ENCODE measurements at regions not wholly inside any gene's neighbourhood (a gene's known extent, or its start where the extent isn't known, plus 50 kb on each side); places are given as distances from the start of the nearest gene placed in this dataset.
"Not testable (repeated sequence)": the region's sequence is repeated elsewhere in the genome, so short reads cannot be mapped to it uniquely, and the experiment has no call there.

DNA sequence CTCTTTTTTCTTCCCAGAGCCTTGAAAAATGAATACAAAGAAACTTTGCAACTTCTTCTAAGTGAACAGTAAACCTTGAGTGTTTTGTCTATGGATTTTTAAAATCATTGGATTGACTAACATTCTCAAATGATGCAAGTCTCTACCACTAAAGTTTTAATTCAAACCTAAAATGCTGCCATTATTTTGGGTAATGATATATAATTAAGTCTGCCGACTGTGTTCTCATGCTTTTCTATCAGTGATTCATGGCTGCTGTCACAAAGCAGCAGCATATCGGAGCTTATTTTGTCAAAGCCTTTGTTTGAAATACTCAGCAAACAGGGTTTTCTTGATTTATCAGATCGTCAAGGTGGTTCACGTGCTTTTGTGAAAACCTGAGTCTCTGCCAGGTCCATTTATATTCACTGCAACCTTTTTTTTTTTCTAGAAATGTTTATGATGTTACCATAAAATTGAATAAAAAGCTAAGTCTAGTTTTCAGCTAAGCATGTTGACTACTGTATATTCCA is 96.3 kb downstream of the GJA1 start:
- Mint-ChIP-seq H3K27me3 (no peaks in the 10 kb centered on the region), H3K27ac (no peak overlapping the region), H3K4me3 (no peak overlapping the region), H3K9me3 (no peaks in the 10 kb centered on the region), H3K4me1 (ENCODE audit: low read depth) (no peaks in the 10 kb centered on the region), H3K36me3 (ENCODE audit: low read depth) (no peaks in the 10 kb centered on the region)

DNA sequence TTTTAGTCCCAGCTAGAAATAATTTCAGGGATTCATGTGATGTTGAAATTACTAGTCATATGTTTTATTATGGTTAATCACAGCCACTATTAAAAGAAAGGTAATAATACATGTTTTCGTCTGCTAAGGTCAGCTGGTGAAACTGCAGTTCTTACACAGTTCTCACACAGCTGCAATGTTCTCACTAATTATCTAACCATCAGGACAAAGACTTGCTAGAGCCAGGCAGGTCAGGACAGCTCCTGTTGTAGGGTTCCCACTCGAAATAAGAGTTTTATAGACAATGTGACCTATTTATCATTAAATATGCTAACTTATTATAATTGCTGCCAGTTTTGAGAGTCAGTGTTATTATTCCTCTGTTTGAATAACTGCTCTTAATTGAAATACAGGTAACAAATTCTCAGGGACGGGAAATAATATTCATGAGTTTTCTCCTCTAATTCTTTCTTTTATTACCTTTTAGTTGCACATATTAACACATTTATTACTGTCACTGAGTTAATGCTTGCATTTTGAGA is 97.9 kb downstream of the GJA1 start:
- H3K27me3 Mint-ChIP-seq = no peaks in the 10 kb centered on the region
- no peaks in the 10 kb centered on the region for H3K36me3 Mint-ChIP-seq (ENCODE audit: low read depth)

DNA sequence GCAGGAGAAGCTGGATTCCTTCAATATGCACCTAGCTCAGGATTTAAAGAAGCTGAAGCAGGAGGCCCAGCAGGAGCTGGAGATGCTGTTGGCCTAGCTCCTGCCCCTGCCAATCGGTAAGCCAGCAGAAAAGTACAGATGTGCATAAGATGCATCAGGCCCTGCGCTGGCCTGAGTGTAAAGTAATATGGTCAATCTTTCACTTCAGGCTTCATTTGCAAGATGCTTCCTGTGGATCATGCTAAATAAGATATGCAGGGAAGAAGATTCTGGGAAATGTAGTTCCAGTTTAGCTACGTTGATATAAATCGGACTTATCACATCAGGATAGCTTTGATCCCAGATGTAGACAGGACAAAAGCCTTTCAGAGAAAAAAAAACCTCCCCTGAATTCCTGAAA is 100.3 kb downstream of the GJA1 start:
- H3K4me3 Mint-ChIP-seq = no peak overlapping the region
- H3K9me3 Mint-ChIP-seq = no peaks in the 10 kb centered on the region
- no peak overlapping the region for H3K27ac Mint-ChIP-seq
- H3K27me3 Mint-ChIP-seq = no peaks in the 10 kb centered on the region
- H3K4me1 Mint-ChIP-seq (ENCODE audit: low read depth) = no peaks in the 10 kb centered on the region
- H3K36me3 Mint-ChIP-seq (ENCODE audit: low read depth) = no peaks in the 10 kb centered on the region

More for the DNA sequence above, 97.9 kb downstream of the GJA1 start:
- no peak overlapping the region for H3K4me3 Mint-ChIP-seq
- no peaks in the 10 kb centered on the region for H3K4me1 Mint-ChIP-seq (ENCODE audit: low read depth)
- H3K9me3 Mint-ChIP-seq = no peaks in the 10 kb centered on the region
- no peak overlapping the region for H3K27ac Mint-ChIP-seq

DNA sequence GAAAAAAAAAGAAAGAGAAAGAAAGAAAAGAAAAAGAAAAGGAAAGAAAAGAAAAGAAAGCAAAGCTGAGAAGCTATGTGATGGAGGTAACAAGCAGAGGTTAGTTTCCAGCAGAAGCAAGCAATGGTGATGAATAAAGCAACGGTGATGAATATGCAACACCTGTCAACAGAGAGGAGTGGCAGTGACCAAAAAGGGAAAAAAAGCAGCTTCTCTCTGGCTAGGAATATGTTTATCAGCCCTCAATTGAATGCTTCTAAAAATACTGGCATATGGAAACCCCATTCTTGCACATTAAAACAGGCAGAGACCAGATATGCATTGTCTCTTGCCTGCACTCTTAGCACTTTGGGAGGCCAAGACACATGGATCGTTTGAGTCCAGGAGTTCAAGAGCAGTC is 100.9 kb downstream of the GJA1 start:
- H3K27ac Mint-ChIP-seq = no peak overlapping the region
- H3K27me3 Mint-ChIP-seq = no peaks in the 10 kb centered on the region
- H3K4me1 Mint-ChIP-seq (ENCODE audit: low read depth) = no peaks in the 10 kb centered on the region

DNA sequence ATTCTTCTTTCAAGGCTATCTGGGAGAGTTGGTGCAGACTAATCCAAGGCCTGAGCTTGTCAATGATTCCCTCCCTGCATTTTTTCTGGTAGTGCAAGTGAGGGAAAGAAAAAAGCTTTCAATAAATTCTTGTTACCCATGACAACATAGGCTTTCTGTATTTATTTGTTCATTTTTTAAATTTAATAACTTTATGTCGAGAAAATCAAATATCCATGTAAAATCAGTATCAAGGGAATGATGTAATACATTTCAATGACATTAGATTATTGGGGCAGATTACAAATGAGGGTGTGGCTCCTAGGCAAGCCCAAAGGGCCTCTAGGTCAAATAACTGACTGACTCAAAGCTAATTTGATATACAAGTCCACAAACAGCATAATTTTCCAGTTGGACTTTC is 104.0 kb downstream of the GJA1 start:
- Mint-ChIP-seq H3K27ac (no peak overlapping the region), H3K27me3 (no peaks in the 10 kb centered on the region), H3K9me3 (no peaks in the 10 kb centered on the region), H3K36me3 (ENCODE audit: low read depth) (no peaks in the 10 kb centered on the region), H3K4me3 (no peak overlapping the region), H3K4me1 (ENCODE audit: low read depth) (no peaks in the 10 kb centered on the region)

More for the DNA sequence above, 100.9 kb downstream of the GJA1 start:
- Mint-ChIP-seq H3K36me3 (ENCODE audit: low read depth) (no peaks in the 10 kb centered on the region), H3K4me3 (no peak overlapping the region), H3K9me3 (no peaks in the 10 kb centered on the region)

DNA sequence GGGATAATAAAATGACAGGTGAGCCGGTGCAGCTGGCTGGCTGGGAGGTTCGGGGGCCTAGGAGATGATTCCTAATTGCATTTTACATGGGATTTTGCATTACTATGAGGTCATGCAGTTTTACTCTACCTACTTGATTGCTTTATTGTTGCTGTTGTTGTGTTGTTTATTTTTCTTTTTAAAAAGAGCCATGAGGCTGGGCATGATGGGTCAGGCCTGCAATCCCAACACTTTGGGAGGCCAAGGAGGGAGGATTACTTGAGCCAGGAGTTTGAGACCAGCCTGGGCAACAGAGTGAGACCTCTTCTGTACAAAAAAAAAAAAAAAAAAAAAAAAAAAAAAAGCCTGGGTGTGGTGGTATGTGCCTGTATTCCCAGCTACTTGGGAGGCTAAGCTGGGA is 104.8 kb downstream of the GJA1 start:
- no peaks in the 10 kb centered on the region for H3K4me1 Mint-ChIP-seq (ENCODE audit: low read depth)
- no peaks in the 10 kb centered on the region for H3K27me3 Mint-ChIP-seq
- no peaks in the 10 kb centered on the region for H3K9me3 Mint-ChIP-seq
- H3K4me3 Mint-ChIP-seq = no peak overlapping the region
- H3K27ac Mint-ChIP-seq = no peak overlapping the region
- H3K36me3 Mint-ChIP-seq (ENCODE audit: low read depth) = no peaks in the 10 kb centered on the region

DNA sequence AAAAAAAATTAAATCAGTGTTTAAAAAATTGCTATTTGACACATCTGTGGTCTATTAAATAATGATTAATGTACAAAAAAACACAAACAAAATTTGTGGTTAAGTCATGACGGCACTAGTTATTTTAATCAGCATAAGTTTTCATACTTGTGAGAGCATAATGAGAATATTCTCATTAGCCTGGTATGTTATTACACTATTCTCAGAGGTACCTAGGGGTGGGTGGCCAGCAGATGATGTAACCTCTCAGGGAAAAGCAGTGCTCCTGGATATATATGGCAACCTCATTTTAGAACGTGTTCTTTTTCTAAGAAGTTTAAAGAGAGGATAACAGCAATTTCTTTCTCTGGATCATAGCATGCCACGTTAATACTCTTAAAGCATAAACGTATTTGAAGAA is 109.2 kb downstream of the GJA1 start:
- no peaks in the 10 kb centered on the region for H3K27me3 Mint-ChIP-seq
- no peak overlapping the region for H3K27ac Mint-ChIP-seq
- H3K4me1 Mint-ChIP-seq (ENCODE audit: low read depth) = no peaks in the 10 kb centered on the region
- no peaks in the 10 kb centered on the region for H3K9me3 Mint-ChIP-seq
- no peaks in the 10 kb centered on the region for H3K36me3 Mint-ChIP-seq (ENCODE audit: low read depth)
- no peak overlapping the region for H3K4me3 Mint-ChIP-seq

DNA sequence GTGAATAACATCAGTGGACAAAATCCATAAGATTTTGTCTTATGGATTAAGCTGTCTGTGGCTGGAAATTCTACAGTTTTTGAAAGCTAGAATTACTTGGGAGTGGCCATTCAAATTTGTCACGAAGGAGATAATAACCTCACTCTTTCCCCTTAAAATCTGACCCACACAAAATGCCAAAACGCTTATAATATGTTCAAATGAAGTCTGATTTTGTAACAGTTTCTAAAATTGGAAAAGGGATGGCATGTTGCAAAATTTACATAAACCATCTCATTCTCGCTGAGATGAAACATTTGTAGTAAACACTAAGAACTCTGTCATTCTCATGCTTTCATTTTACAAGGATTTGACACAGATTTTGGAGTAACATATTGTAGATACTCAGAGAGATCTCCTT is 112.7 kb downstream of the GJA1 start:
- Mint-ChIP-seq H3K4me1 (ENCODE audit: low read depth) (no peaks in the 10 kb centered on the region), H3K9me3 (peaks cover 4% of the 10 kb centered on the region), H3K27me3 (no peaks in the 10 kb centered on the region), H3K36me3 (ENCODE audit: low read depth) (no peaks in the 10 kb centered on the region), H3K27ac (no peak overlapping the region), H3K4me3 (no peak overlapping the region)

DNA sequence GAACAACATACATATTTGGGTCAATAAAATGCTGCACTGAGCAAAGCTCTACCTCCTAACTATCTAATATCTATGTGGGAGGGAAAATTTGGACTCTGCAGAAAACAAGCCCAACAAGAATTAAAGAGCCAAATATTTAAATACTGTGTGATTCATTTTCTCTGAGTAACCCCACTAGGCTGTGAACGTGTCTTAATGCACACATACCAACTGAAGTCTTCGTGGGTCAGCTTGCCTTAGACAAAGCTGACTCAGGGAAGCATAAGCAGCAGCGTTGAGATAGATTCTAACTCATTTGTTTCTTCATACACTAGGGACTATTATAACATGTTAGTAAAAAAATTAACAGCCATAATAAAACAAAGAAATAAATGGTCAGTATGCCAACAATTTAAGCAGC is 114.3 kb downstream of the GJA1 start:
- no peaks in the 10 kb centered on the region for H3K27me3 Mint-ChIP-seq
- H3K27ac Mint-ChIP-seq = no peak overlapping the region
- H3K4me3 Mint-ChIP-seq = no peak overlapping the region
- no peaks in the 10 kb centered on the region for H3K4me1 Mint-ChIP-seq (ENCODE audit: low read depth)
- no peaks in the 10 kb centered on the region for H3K36me3 Mint-ChIP-seq (ENCODE audit: low read depth)
- peaks cover 4% of the 10 kb centered on the region for H3K9me3 Mint-ChIP-seq

DNA sequence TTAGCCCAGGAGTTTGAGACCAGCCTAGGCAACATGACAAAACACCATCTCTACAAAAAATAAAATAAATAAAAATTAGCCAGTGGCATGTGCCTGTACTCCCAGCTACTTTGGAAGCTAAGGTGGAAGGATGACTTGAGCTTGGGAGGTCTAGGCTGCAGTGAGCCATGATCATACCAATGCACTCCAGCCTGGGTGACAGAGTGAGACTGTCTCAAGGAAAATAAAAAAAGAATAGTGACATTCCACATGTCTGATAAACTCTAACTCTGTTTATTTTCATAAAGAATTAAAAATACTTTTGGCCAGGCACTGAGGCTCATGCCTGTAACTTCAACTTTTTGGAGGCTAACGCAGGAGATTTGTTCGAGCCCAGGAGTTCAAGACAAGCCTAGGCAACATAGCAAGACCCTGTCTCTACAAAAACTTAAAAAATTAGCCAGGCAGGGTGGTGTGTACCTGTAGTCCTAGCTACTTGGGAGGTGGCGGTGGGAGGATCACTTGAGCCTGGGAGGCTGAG is 115.1 kb downstream of the GJA1 start:
- H3K27ac Mint-ChIP-seq = no peak overlapping the region
- peaks cover 4% of the 10 kb centered on the region for H3K9me3 Mint-ChIP-seq
- H3K36me3 Mint-ChIP-seq (ENCODE audit: low read depth) = no peaks in the 10 kb centered on the region
- H3K4me1 Mint-ChIP-seq (ENCODE audit: low read depth) = no peaks in the 10 kb centered on the region
- no peaks in the 10 kb centered on the region for H3K27me3 Mint-ChIP-seq
- H3K4me3 Mint-ChIP-seq = no peak overlapping the region

DNA sequence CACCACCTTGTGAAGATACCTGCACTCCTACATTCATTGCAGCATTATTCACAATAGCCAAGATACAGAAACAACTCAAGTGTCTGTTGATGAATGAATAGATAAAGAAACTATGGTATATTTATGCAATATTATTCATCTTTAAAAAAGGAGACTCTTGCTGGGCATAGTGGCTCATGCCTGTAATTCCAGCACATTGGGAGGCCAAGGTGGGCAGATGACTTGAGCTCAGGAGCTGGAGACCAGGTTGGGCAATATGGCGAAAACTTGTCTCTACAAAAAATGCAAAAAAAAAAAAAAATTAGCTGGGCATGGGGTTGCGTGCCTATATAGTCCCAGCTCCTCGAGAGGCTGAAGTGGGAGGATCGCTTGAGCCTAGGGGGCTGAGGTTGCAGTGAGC is 119.8 kb downstream of the GJA1 start:
- no peak overlapping the region for H3K4me3 Mint-ChIP-seq
- no peak overlapping the region for H3K27ac Mint-ChIP-seq
- no peaks in the 10 kb centered on the region for H3K4me1 Mint-ChIP-seq (ENCODE audit: low read depth)
- H3K9me3 Mint-ChIP-seq = peaks cover 4% of the 10 kb centered on the region
- no peaks in the 10 kb centered on the region for H3K36me3 Mint-ChIP-seq (ENCODE audit: low read depth)
- no peaks in the 10 kb centered on the region for H3K27me3 Mint-ChIP-seq

DNA sequence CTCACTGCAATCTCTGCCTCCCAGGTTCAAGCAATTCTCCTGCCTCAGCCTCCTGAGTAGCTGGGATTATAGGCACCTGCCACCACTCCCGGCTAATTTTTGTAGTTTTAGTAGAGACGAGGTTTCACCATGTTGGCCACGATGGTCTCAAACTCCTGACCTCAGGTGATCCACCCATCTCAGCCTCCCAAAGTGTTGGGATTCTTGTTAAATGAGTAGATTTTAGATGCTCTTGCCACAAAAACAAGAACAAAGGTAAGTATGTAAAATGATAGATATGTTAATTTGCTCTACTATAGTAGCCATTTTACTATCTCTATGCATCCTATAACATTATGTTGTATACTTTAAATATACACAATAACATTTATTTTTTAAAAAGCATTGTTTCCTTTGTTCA is 120.7 kb downstream of the GJA1 start:
- not testable (repeated sequence) for H3K36me3 Mint-ChIP-seq (ENCODE audit: low read depth); H3K27ac Mint-ChIP-seq; H3K27me3 Mint-ChIP-seq; H3K4me1 Mint-ChIP-seq (ENCODE audit: low read depth); H3K4me3 Mint-ChIP-seq; H3K9me3 Mint-ChIP-seq

DNA sequence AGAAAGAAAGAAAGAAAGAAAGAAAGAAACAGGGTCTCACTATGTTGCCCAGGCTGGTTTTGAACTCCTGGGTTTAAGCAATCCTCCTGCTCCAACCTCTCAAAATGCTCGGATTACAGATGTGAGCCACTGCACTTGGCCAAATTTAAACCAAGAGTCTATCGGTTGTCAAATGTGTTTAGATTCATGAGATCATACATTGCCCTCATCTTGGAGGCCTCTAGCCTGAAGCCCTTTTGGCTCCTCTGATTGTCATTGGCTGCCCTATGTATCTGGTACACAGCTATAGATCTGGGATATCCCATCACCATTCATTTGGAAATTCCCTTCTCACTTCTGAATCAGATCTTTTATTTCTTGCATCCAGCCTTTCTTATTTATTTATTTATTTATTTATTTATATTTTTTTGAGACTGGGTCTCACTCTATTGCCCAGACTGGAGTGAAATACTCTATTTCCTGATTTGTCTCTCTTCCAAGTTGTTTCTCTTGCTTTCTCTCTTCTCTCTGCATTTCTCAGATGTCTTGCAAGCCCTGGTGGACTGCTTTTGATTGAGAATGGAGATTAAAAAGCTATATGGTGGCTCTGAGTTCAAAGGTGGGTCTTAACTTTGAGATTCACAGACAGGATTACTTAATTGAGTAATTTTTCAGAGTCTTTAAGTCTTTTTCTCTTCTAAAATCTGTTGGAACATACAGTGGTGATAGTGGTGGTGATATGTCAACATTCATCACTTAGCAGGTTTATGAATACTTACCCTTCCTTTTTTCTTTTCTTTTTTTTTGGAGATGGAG is 121.9 kb downstream of the GJA1 start:
- H3K27me3 Mint-ChIP-seq = no peaks in the 10 kb centered on the region

DNA sequence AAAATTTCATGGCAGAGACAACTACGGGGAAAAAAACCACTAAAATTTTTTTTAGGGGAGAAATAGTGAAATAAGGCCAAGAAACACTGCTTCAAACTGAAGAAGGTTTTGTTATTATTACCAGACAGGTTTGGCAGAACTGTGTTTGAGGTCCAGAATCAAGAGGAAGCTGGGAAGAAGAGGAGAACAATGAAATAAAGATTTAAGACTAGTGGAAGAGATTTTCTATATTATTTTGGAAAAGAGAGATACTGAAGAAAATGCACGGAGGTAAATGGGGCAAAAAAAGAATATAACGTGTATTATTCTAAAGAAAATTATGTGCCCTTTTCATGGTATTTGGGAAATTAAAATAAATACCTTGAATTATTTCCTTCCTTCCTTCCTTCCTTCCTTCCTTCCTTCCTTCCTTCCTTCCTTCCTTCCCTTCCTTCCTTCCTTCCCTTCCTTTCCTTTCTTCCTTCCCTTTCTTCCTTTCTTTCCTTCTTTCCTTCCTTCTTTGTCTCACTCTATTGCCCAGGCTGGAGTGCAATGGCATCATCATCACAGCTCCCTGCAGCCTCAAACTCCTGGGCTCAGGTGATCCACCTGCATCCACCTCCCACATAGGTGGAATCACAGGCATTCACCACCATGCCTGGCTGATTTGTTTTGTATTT is 124.3 kb downstream of the GJA1 start:
- Mint-ChIP-seq H3K4me1 (ENCODE audit: low read depth) (no peaks in the 10 kb centered on the region), H3K4me3 (no peak overlapping the region), H3K27ac (no peak overlapping the region), H3K9me3 (peaks cover 4% of the 10 kb centered on the region), H3K27me3 (no peaks in the 10 kb centered on the region), H3K36me3 (ENCODE audit: low read depth) (no peaks in the 10 kb centered on the region)

More for the DNA sequence above, 121.9 kb downstream of the GJA1 start:
- no peak overlapping the region for H3K4me3 Mint-ChIP-seq
- H3K36me3 Mint-ChIP-seq (ENCODE audit: low read depth) = no peaks in the 10 kb centered on the region
- no peaks in the 10 kb centered on the region for H3K9me3 Mint-ChIP-seq
- H3K27ac Mint-ChIP-seq = no peak overlapping the region
- H3K4me1 Mint-ChIP-seq (ENCODE audit: low read depth) = no peaks in the 10 kb centered on the region

DNA sequence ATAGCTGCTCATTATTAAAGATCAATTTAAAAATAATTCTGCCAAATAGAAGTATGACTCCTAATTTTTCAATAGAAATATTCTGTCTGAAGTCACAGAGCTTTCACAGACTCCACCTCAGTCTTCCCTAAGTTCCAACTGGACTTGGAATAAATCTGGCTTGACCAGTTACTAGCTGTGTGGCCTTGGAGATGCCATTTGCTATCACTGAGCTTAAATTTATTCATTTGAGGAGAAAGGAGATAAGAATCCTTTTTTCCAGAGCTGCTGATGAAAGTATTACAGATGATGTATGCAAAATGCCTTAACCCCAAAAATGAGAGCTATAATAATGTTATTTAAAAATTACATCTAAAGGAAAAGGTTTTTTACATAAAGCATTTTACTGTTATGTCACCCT is 125.0 kb downstream of the GJA1 start:
- Mint-ChIP-seq H3K4me1 (ENCODE audit: low read depth) (no peaks in the 10 kb centered on the region), H3K36me3 (ENCODE audit: low read depth) (no peaks in the 10 kb centered on the region), H3K27me3 (no peaks in the 10 kb centered on the region), H3K4me3 (no peak overlapping the region), H3K27ac (no peak overlapping the region), H3K9me3 (peaks cover 6% of the 10 kb centered on the region)

Measured in stimulated activated naive CD8-positive, alpha-beta T cell treated with anti-CD3 and anti-CD28 coated beads, Interleukin-15, Interleukin-2, amounts not matched to agents 100 ng/mL and 50 ng/mL, for 24 hours (primary cell).